OCI-LY1 (cell line): ENCODE measurements at regions not wholly inside any gene's neighbourhood (a gene's known extent, or its start where the extent isn't known, plus 50 kb on each side); places are given as distances from the start of the nearest gene placed in this dataset.

Experiments
- H2AFZ ChIP-seq: fragments of 200-600 bp; sonication (generic), shearing (Covaris generic); 2 replicates; pipeline ENCODE4 v1.6.0; 2014; ENCODE audit warnings: antibody characterized with exemption, mild to moderate bottlenecking, low read length
- H3F3A ChIP-seq: fragments of 200-600 bp; sonication (generic), shearing (Covaris generic); 2 replicates; pipeline ENCODE4 v1.6.0; 2014; ENCODE audit warnings: mild to moderate bottlenecking, antibody characterized with exemption, low read length, moderate library complexity; ENCODE audit not compliant: insufficient read depth
- H3K27ac ChIP-seq: fragments of 200-600 bp; sonication (generic); 2 replicates; pipeline ENCODE4 v1.5.1; 2014; ENCODE audit warnings: low read length, mixed run types, mild to moderate bottlenecking, low read depth; ENCODE audit not compliant: poor library complexity, severe bottlenecking
- H3K27me3 ChIP-seq: fragments of 200-600 bp; sonication (generic); 2 replicates; pipeline ENCODE4 v1.6.0; 2014; ENCODE audit warnings: antibody characterized with exemption, mild to moderate bottlenecking, low read length, moderate library complexity; ENCODE audit not compliant: insufficient read depth
- H3K36me3 ChIP-seq: fragments of 200-600 bp; sonication (generic); 2 replicates; pipeline ENCODE4 v1.6.1; 2014; ENCODE audit warnings: mild to moderate bottlenecking, antibody characterized with exemption, low read length, moderate library complexity, mixed read lengths; ENCODE audit not compliant: insufficient read depth
- H3K4me1 ChIP-seq: fragments of 200-600 bp; sonication (generic); 2 replicates; pipeline ENCODE4 v1.5.1; 2014; ENCODE audit warnings: mild to moderate bottlenecking, low read length, moderate library complexity; ENCODE audit not compliant: insufficient read depth, severe bottlenecking
- H3K4me2 ChIP-seq: fragments of 200-600 bp; sonication (generic), shearing (Covaris generic); 2 replicates; pipeline ENCODE4 v1.6.1; 2014; ENCODE audit warnings: low read length
- H3K4me3 ChIP-seq: fragments of 200-600 bp; sonication (generic); 2 replicates; pipeline ENCODE4 v1.5.1; 2014; ENCODE audit warnings: low read length, low read depth, mild to moderate bottlenecking, mixed read lengths; ENCODE audit not compliant: poor library complexity, severe bottlenecking
- H3K79me2 ChIP-seq: fragments of 200-600 bp; shearing (Covaris generic); 2 replicates; pipeline ENCODE4 v1.6.1; 2016; ENCODE audit warnings: mixed run types, low read length, mixed read lengths; ENCODE audit not compliant: insufficient read depth
- H3K9ac ChIP-seq: fragments of 200-600 bp; sonication (generic), shearing (Covaris generic); 2 replicates; pipeline ENCODE4 v1.6.1; 2014; ENCODE audit warnings: mild to moderate bottlenecking, low read length, mixed read lengths
- H3K9me2 ChIP-seq: fragments of 200-600 bp; sonication (generic), shearing (Covaris generic); 2 replicates; pipeline ENCODE4 v1.6.1; 2014; ENCODE audit warnings: low read depth, mild to moderate bottlenecking, low read length, mixed read lengths
- H3K9me3 ChIP-seq: fragments of 200-600 bp; shearing (Covaris generic); 2 replicates; pipeline ENCODE4 v1.6.1; 2014; ENCODE audit warnings: low read length, mixed read lengths
- H4K20me1 ChIP-seq: fragments of 200-600 bp; sonication (generic), shearing (Covaris generic); 2 replicates; pipeline ENCODE4 v1.6.0; 2016; ENCODE audit warnings: mild to moderate bottlenecking, low read length; ENCODE audit not compliant: insufficient read depth
- CTCF ChIP-seq: fragments of 200-600 bp; sonication (generic), shearing (Covaris generic); IDR thresholded peaks from 2 replicates; pipeline ENCODE4 v1.5.1; 2017; ENCODE audit warnings: mild to moderate bottlenecking, antibody characterized with exemption, low read length, moderate library complexity, mixed read lengths
- EZH2 ChIP-seq: fragments of 200-600 bp; sonication (generic), shearing (Covaris generic); IDR thresholded peaks from 2 replicates; pipeline ENCODE4 v1.8.0; 2017; ENCODE audit warnings: borderline replicate concordance, mixed run types, mild to moderate bottlenecking, antibody characterized with exemption, low read length, moderate library complexity, mixed read lengths

- TF ChIP-seq EZH2 (no peak), CTCF (no peak)
These were observed 534.1 kb downstream of the PCDH17 start for GRCh38 chr13:58165617-58166016.

GRCh38 chr13:58181111-58181510 is 549.6 kb downstream of the PCDH17 start:
- H3K4me1 ChIP-seq = no peaks in the 10 kb centered on the region
- H3K9me2 ChIP-seq = no peaks in the 10 kb centered on the region
- H3F3A ChIP-seq = no peaks in the 10 kb centered on the region
- H3K9ac ChIP-seq = no peak overlapping the region
- H3K27ac ChIP-seq = no peak overlapping the region
- no peaks in the 10 kb centered on the region for H3K9me3 ChIP-seq
- H3K4me3 ChIP-seq = no peak overlapping the region
- no peaks in the 10 kb centered on the region for H3K79me2 ChIP-seq
- H4K20me1 ChIP-seq = no peaks in the 10 kb centered on the region
- no peaks in the 10 kb centered on the region for H3K36me3 ChIP-seq
- no peaks in the 10 kb centered on the region for H3K27me3 ChIP-seq
- no peak overlapping the region for H3K4me2 ChIP-seq
- TF ChIP-seq CTCF (no peak), EZH2 (no peak)
- H2AFZ ChIP-seq = no peak overlapping the region

More at GRCh38 chr13:58165617-58166016, 534.1 kb downstream of the PCDH17 start:
- no peaks in the 10 kb centered on the region for H4K20me1 ChIP-seq
- no peaks in the 10 kb centered on the region for H3K9me2 ChIP-seq
- H3K4me1 ChIP-seq = no peaks in the 10 kb centered on the region
- no peak overlapping the region for H3K9ac ChIP-seq
- no peak overlapping the region for H2AFZ ChIP-seq
- H3K9me3 ChIP-seq = no peaks in the 10 kb centered on the region
- H3K27ac ChIP-seq = no peak overlapping the region
- no peaks in the 10 kb centered on the region for H3F3A ChIP-seq
- H3K4me2 ChIP-seq = no peak overlapping the region
- no peaks in the 10 kb centered on the region for H3K36me3 ChIP-seq
- no peaks in the 10 kb centered on the region for H3K27me3 ChIP-seq
- no peak overlapping the region for H3K4me3 ChIP-seq
- H3K79me2 ChIP-seq = no peaks in the 10 kb centered on the region

GRCh38 chr13:58187881-58188280 is 556.3 kb downstream of the PCDH17 start:
- Histone ChIP-seq H3K27me3 (no peaks in the 10 kb centered on the region), H3K4me1 (no peaks in the 10 kb centered on the region), H3K4me2 (no peak overlapping the region), H4K20me1 (no peaks in the 10 kb centered on the region), H3F3A (no peaks in the 10 kb centered on the region), H3K4me3 (no peak overlapping the region), H3K36me3 (no peaks in the 10 kb centered on the region), H3K27ac (no peak overlapping the region), H2AFZ (no peak overlapping the region), H3K9me3 (no peaks in the 10 kb centered on the region), H3K9ac (no peak overlapping the region), H3K9me2 (no peaks in the 10 kb centered on the region), H3K79me2 (no peaks in the 10 kb centered on the region)
- TF ChIP-seq CTCF (no peak), EZH2 (no peak)
